ENCODE measurements at regions not wholly inside any gene's neighbourhood (a gene's known extent, or its start where the extent isn't known, plus 50 kb on each side); places are given as distances from the start of the nearest gene placed in this dataset.
"Not testable (repeated sequence)": the region's sequence is repeated elsewhere in the genome, so short reads cannot be mapped to it uniquely, and the experiment has no call there.

- no peak overlapping the region for H3K27ac ChIP-seq
- no peak overlapping the region for H3K4me3 ChIP-seq (replicated peaks in 1 of 3)
- H3K36me3 ChIP-seq, result no peaks in the 10 kb centered on the region
- H3K9me3 ChIP-seq, result no peaks in the 10 kb centered on the region
- no peaks in the 10 kb centered on the region for H3K4me1 ChIP-seq
- WGBS, 2 donors, result 68 to 73% methylated on average over 4 of the region's 4 CpGs
- no peak for DNase-seq
- no peaks in the 10 kb centered on the region for H3K27me3 ChIP-seq
- TF ChIP-seq POLR2A (IDR thresholded peaks at IDR 0.05) (no peak), CTCF (IDR thresholded peaks at IDR 0.05) (no peak)
- intact Hi-C loops (cut with DNase I), result no loop called here
Observed at GRCh38 chr5:57002959-57003485, 51.1 kb upstream of the MIER3 start.

GRCh38 chr5:57003566-57003965, 51.6 kb upstream of the MIER3 start:
- 91 to 93% methylated on average over 5 of the region's 5 CpGs for WGBS, 2 donors
- H3K4me1 ChIP-seq; H3K27me3 ChIP-seq; H3K27ac ChIP-seq; H3K9me3 ChIP-seq; DNase-seq; intact Hi-C loops (cut with DNase I); H3K36me3 ChIP-seq; H3K4me3 ChIP-seq (replicated peaks in 1 of 3): not testable (repeated sequence)

GRCh38 chr5:57004800-57005199, 52.9 kb upstream of the MIER3 start:
- no peak for TF ChIP-seq POLR2A (IDR thresholded peaks at IDR 0.05)
- no peak for TF ChIP-seq CTCF (IDR thresholded peaks at IDR 0.05)
- Histone ChIP-seq H3K4me1 (no peaks in the 10 kb centered on the region), H3K36me3 (no peaks in the 10 kb centered on the region), H3K4me3 (replicated peaks in 1 of 3) (no peak overlapping the region), H3K9me3 (no peaks in the 10 kb centered on the region), H3K27me3 (no peaks in the 10 kb centered on the region), H3K27ac (no peak overlapping the region)
- WGBS, 2 donors, result 90 to 92% methylated on average over 5 of the region's 5 CpGs
- no peak for DNase-seq
- intact Hi-C loops (cut with DNase I), result no loop called here

- DNase-seq, result no peak
- Histone ChIP-seq H3K9me3 (no peaks in the 10 kb centered on the region), H3K27me3 (no peaks in the 10 kb centered on the region), H3K36me3 (no peaks in the 10 kb centered on the region), H3K27ac (no peak overlapping the region), H3K4me1 (no peaks in the 10 kb centered on the region), H3K4me3 (replicated peaks in 1 of 3) (no peak overlapping the region)
- intact Hi-C loops (cut with DNase I), result no loop called here
- WGBS, 2 donors, result 85 to 98% methylated on average over 2 of the region's 2 CpGs
- TF ChIP-seq POLR2A (IDR thresholded peaks at IDR 0.05) (no peak), CTCF (IDR thresholded peaks at IDR 0.05) (no peak)
Observed at GRCh38 chr5:57007344-57007743, 55.4 kb upstream of the MIER3 start.

GRCh38 chr5:57009811-57010210, 57.9 kb upstream of the MIER3 start:
- TF ChIP-seq CTCF (IDR thresholded peaks at IDR 0.05) (no peak), POLR2A (IDR thresholded peaks at IDR 0.05) (no peak)
- Histone ChIP-seq H3K4me1 (no peaks in the 10 kb centered on the region), H3K9me3 (no peaks in the 10 kb centered on the region), H3K27ac (no peak overlapping the region), H3K27me3 (no peaks in the 10 kb centered on the region), H3K4me3 (replicated peaks in 1 of 3) (no peak overlapping the region), H3K36me3 (no peaks in the 10 kb centered on the region)
- DNase-seq, result peak in 1 of 2 donors; percentile 6
- 86 to 93% methylated on average over 7 of the region's 7 CpGs for WGBS, 2 donors
- intact Hi-C loops (cut with DNase I), result no loop called here

GRCh38 chr5:57010786-57011185, 58.9 kb upstream of the MIER3 start:
- TF ChIP-seq POLR2A (IDR thresholded peaks at IDR 0.05) (no peak), CTCF (IDR thresholded peaks at IDR 0.05) (no peak)
- Histone ChIP-seq H3K27me3 (no peaks in the 10 kb centered on the region), H3K9me3 (no peaks in the 10 kb centered on the region), H3K36me3 (no peaks in the 10 kb centered on the region), H3K27ac (no peak overlapping the region), H3K4me3 (replicated peaks in 1 of 3) (no peak overlapping the region), H3K4me1 (no peaks in the 10 kb centered on the region)
- DNase-seq, result no peak
- intact Hi-C loops (cut with DNase I), result no loop called here
- 89 to 99% methylated on average over 4 of the region's 4 CpGs for WGBS, 2 donors

Measured in thyroid gland (tissue), 4 donors.